GM12878 (cell line): ENCODE measurements at regions not wholly inside any gene's neighbourhood (a gene's known extent, or its start where the extent isn't known, plus 50 kb on each side); places are given as distances from the start of the nearest gene placed in this dataset.
A peak's percentile ranks its signal among the peaks of the same experiment; 100 is the strongest.

ENCODE experiments used
- ATAC-seq: fragments of 200-7000 bp; cut with Tn5 transposase; 3 replicates; pipeline ENCODE4 v1.9.1; 2020; ENCODE audit warnings: mild to moderate bottlenecking, moderate library complexity
- BruUV-seq: library from RNA; stranded (reverse); fragments of 400-500 nt; replicated peaks from 2 replicates; lab custom pipeline; 2021; lab: Mats Ljungman, UMichigan
- CTCF ChIA-PET: fragments of 300-600 bp; sonication (Branson Sonifier 250); formaldehyde crosslinking; extraction: SDS; loops from one replicate; lab custom pipeline; 2021; ENCODE audit warnings: inconsistent platforms; lab: Yijun Ruan, JAX
- POLR2A ChIA-PET: fragments of 350-600 bp; formaldehyde crosslinking; extraction: SDS; loops from one replicate; lab custom pipeline; 2021; ENCODE audit warnings: inconsistent platforms; lab: Charles Lee
- RAD21 ChIA-PET: fragments of 300-600 bp; sonication (Branson Sonifier 250); formaldehyde crosslinking; loops from one replicate; lab custom pipeline; 2023; ENCODE audit warnings: antibody characterized with exemption; ENCODE audit not compliant: unreplicated experiment; lab: Charles Lee
- SMC1A ChIA-PET: fragments of 300-600 bp; sonication (Branson Sonifier 250); formaldehyde crosslinking; loops from one replicate; lab custom pipeline; 2023; ENCODE audit not compliant: unreplicated experiment, uncharacterized antibody; lab: Charles Lee
- DNase-seq: peaks from one replicate; pipeline ENCODE4 v3.0.0-alpha.2; 2011; ENCODE audit warnings: low read depth, low spot score
- FAIRE-seq: peaks from 3 replicates; lab custom pipeline; 2011; peaks lifted over from hg19 to GRCh38; lab: Jason Lieb, UNC
- H2AFZ ChIP-seq: 2 replicates; pipeline ENCODE4 v1.6.0; 2011; ENCODE audit warnings: low read depth, low read length, control low read depth; ENCODE audit not compliant: control insufficient read depth
- H3K27ac ChIP-seq: 2 replicates; pipeline ENCODE4 v1.5.1; 2011; ENCODE audit warnings: control low read depth; ENCODE audit not compliant: control insufficient read depth, insufficient read depth
- H3K27me3 ChIP-seq, 2 experiments: replicated peaks in 1 of 2; 2 replicates each; pipeline versions ENCODE4 v1.6.0 to v1.6.1; 2011; ENCODE audit warnings: low read length in 1 of 2; ENCODE audit not compliant: control insufficient read depth in 2 of 2, insufficient read depth in 2 of 2
- H3K36me3 ChIP-seq, 2 experiments: 2 replicates each; pipeline ENCODE4 v1.5.1; 2011; ENCODE audit warnings: low read length in 1 of 2; ENCODE audit not compliant: control insufficient read depth in 2 of 2, insufficient read depth in 2 of 2
- H3K4me1 ChIP-seq: 2 replicates; pipeline ENCODE4 v1.6.1; 2011; ENCODE audit warnings: mild to moderate bottlenecking, low read length, moderate library complexity, mixed read lengths; ENCODE audit not compliant: control insufficient read depth, insufficient read depth
- H3K4me2 ChIP-seq: 2 replicates; pipeline ENCODE4 v1.6.0; 2011; ENCODE audit warnings: control low read depth; ENCODE audit not compliant: control insufficient read depth, insufficient read depth
- H3K4me3 ChIP-seq: fragments of 200-600 bp; sonication (generic); 2 replicates; pipeline ENCODE4 v1.5.1; 2016
- H3K79me2 ChIP-seq: 2 replicates; pipeline ENCODE4 v1.6.0; 2011; ENCODE audit warnings: low read length; ENCODE audit not compliant: control insufficient read depth, insufficient read depth
- H3K9ac ChIP-seq: 2 replicates; pipeline ENCODE4 v1.8.0; 2011; ENCODE audit warnings: low read length, control low read depth, mixed read lengths; ENCODE audit not compliant: control insufficient read depth, insufficient read depth
- H3K9me3 ChIP-seq: replicated peaks from 3 replicates; pipeline ENCODE4 v1.5.1; 2011; ENCODE audit warnings: mild to moderate bottlenecking, low read length; ENCODE audit not compliant: control insufficient read depth, insufficient read depth
- H4K20me1 ChIP-seq: 2 replicates; pipeline ENCODE4 v1.6.0; 2011; ENCODE audit not compliant: control insufficient read depth, insufficient read depth
- BMI1 ChIP-seq: fragments of 450-650 bp; IDR thresholded peaks from 2 replicates; pipeline ENCODE4 v1.6.1; 2016; ENCODE audit warnings: mild to moderate bottlenecking, moderate library complexity, borderline replicate concordance
- CBX3 ChIP-seq: fragments of 200-600 bp; sonication (generic); IDR thresholded peaks from 2 replicates; pipeline ENCODE4 v1.6.1; 2016; ENCODE audit warnings: low read depth, borderline replicate concordance
- CHD2 ChIP-seq: IDR thresholded peaks from 2 replicates; pipeline ENCODE4 v1.6.1; 2011; ENCODE audit warnings: low read depth, low read length, improper control_type of control experiment, borderline replicate concordance
- CREM ChIP-seq: IDR thresholded peaks from 2 replicates; pipeline ENCODE4 v1.6.1; 2014; ENCODE audit warnings: antibody characterized with exemption, low read depth
- EGR1 ChIP-seq, 2 experiments: IDR thresholded peaks; 1 replicate in 1 of 2; 2 replicates in 1 of 2; pipeline ENCODE4 v1.6.1; 2011 to 2012; ENCODE audit warnings: low read depth in 2 of 2, low read length in 2 of 2, borderline replicate concordance in 1 of 2, mild to moderate bottlenecking in 1 of 2, moderate library complexity in 1 of 2
- HDAC6 ChIP-seq: fragments of 200-600 bp; sonication (generic); IDR thresholded peaks from one replicate; pipeline ENCODE4 v1.8.0; 2017; ENCODE audit warnings: antibody characterized with exemption; ENCODE audit not compliant: unreplicated experiment
- JUNB ChIP-seq: IDR thresholded peaks from 2 replicates; pipeline ENCODE4 v1.6.1; 2016; ENCODE audit warnings: antibody characterized with exemption, mild to moderate bottlenecking
- KDM1A ChIP-seq: fragments of 200-600 bp; sonication (generic); IDR thresholded peaks from 2 replicates; pipeline ENCODE4 v1.6.1; 2016; ENCODE audit warnings: borderline replicate concordance
- MEF2A ChIP-seq: IDR thresholded peaks from 2 replicates; pipeline ENCODE4 v1.6.1; 2011; ENCODE audit warnings: low read depth, mild to moderate bottlenecking, low read length, moderate library complexity; ENCODE audit not compliant: insufficient read depth
- NFYA ChIP-seq: IDR thresholded peaks from 2 replicates; pipeline ENCODE4 v1.6.1; 2011; ENCODE audit warnings: low read depth, mild to moderate bottlenecking, low read length, improper control_type of control experiment, borderline replicate concordance
- RB1 ChIP-seq: fragments of 450-650 bp; formaldehyde crosslinking; IDR thresholded peaks from 2 replicates; pipeline ENCODE4 v1.6.1; 2017; ENCODE audit warnings: mild to moderate bottlenecking, borderline replicate concordance
- SMAD5 ChIP-seq: IDR thresholded peaks from 2 replicates; pipeline ENCODE4 v1.6.1; 2016; ENCODE audit warnings: antibody characterized with exemption, low read depth
- SPI1 ChIP-seq: IDR thresholded peaks from 2 replicates; pipeline ENCODE4 v1.6.1; 2011; ENCODE audit warnings: low read depth, mild to moderate bottlenecking, low read length, moderate library complexity, borderline replicate concordance; ENCODE audit not compliant: insufficient read depth
- SRF ChIP-seq, 2 experiments: IDR thresholded peaks; 2 replicates each; pipeline ENCODE4 v1.6.1; 2011; ENCODE audit warnings: low read depth in 2 of 2, low read length in 2 of 2, mild to moderate bottlenecking in 1 of 2, moderate library complexity in 1 of 2
- TAF1 ChIP-seq: IDR thresholded peaks from 2 replicates; pipeline ENCODE4 v1.6.1; 2011; ENCODE audit warnings: mild to moderate bottlenecking, low read depth, low read length, borderline replicate concordance
- TARDBP ChIP-seq: IDR thresholded peaks from 2 replicates; pipeline ENCODE4 v1.6.1; 2016; ENCODE audit warnings: borderline replicate concordance
- TCF7 ChIP-seq: IDR thresholded peaks from 2 replicates; pipeline ENCODE4 v1.6.1; 2014; ENCODE audit warnings: antibody characterized with exemption, borderline replicate concordance
- ZNF24 ChIP-seq: fragments of 450-650 bp; IDR thresholded peaks from 2 replicates; pipeline ENCODE4 v1.6.1; 2017; ENCODE audit warnings: antibody characterized with exemption, mild to moderate bottlenecking
- WGBS: methylation state at CpG from one replicate; pipeline ENCODE4 v1.1.6; 2016; ENCODE audit warnings: low lambda C conversion rate; ENCODE audit not compliant: insufficient replicate concordance, insufficient coverage; ENCODE audit errors: missing lambda C conversion rate; 5-methylcytosine and 5-hydroxymethylcytosine counted together
- in situ Hi-C: fragments of 300-500 bp; cut with MboI; formaldehyde crosslinking; loops from 9 replicates; pipeline ENCODE4 v1.14.3; 2018; ENCODE audit warnings: mixed read lengths
- intact Hi-C: fragments of 100-400 bp; cut with micrococcal nuclease; formaldehyde crosslinking; loops from one replicate; pipeline ENCODE4 v1.14.2; 2022; ENCODE audit not compliant: unreplicated experiment

DNA sequence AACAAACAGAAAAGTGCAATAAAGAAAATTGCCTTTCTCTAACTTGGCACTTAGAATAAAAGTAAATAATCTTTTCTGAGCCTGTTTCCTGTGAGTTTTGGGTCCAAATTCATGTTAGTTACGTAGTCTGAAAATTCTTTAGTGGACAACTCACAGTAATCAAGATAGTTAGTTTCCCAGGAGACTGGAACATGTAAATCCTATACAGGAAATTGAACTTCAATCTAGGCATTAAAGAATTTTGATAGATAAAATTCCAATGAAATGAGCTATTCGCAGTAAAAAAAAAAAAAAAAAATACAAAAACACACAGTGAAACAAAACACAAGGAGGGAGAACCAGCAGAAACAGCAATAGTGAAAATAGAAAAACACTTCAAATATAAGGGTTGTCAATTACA lies 83.8 kb upstream of the REG3G start:
- H3K9ac ChIP-seq, result no peak overlapping the region
- no peak overlapping the region for H3K4me2 ChIP-seq
- in situ Hi-C loops, result no loop called here
- H3K79me2 ChIP-seq, result no peaks in the 10 kb centered on the region
- ChIA-PET RAD21 (no interaction called here), POLR2A (interaction anchor here (1.5 kb wide), 1 partner anchor 11 kb away, joined by 6 read pairs; no protein-coding TSS in a partner anchor), CTCF (interaction anchor here (1.9 kb wide), 1 partner anchor 269 kb away, joined by 7 read pairs; no protein-coding TSS in a partner anchor), SMC1A (interaction anchor here (2.4 kb wide), 1 partner anchor 12 kb away, joined by 8 read pairs; no protein-coding TSS in a partner anchor)
- DNase-seq (no peak), FAIRE-seq (peak; percentile 27), ATAC-seq (no peak)
- no peak overlapping the region for H3K27ac ChIP-seq
- WGBS, result 0% methylated on average over 2 of the region's 2 CpGs
- H3K9me3 ChIP-seq, result no peaks in the 10 kb centered on the region
- H3K4me1 ChIP-seq, result no peaks in the 10 kb centered on the region
- H3K27me3 ChIP-seq, result no peaks in the 10 kb centered on the region
- TF ChIP-seq CBX3, result no peak
- TF ChIP-seq BMI1, result no peak
- no peak for TF ChIP-seq RB1
- no peak for TF ChIP-seq SPI1
- TF ChIP-seq SRF (IDR thresholded peaks at IDR 0.05; ENCODE audit: low read depth in 2 of 2, low read length in 2 of 2), result no peak
- no peak for TF ChIP-seq ZNF24
- no peak for TF ChIP-seq JUNB
- TF ChIP-seq TAF1, result no peak
- no peak for TF ChIP-seq MEF2A
- H3K36me3 ChIP-seq, result no peaks in the 10 kb centered on the region
- intact Hi-C loops, result loop anchor here (1.0 kb wide), 1 partner anchor 36 kb away; no protein-coding TSS in a partner anchor
- BruUV-seq, result no TSS peak
- H4K20me1 ChIP-seq, result no peaks in the 10 kb centered on the region
- no peak overlapping the region for H3K4me3 ChIP-seq
- H2AFZ ChIP-seq, result no peak overlapping the region

DNA sequence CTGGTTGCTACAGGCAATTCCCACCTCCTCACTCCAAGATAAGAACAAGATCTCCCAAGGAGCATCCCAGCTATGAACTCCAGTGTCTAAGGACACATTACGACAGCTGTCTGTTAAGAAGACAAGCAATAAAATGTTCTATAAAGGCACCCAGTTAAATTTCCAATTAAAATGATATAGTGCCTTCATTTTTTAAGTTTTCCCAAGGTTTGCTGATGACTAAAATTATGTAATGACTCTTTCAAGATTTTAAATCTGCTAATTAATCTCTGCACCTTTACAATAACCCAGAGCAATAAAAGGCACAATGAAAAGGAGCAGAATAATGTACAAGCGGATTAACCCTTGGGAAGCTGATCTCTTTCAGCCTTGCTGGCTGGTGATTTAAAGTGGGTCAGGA lies 61.6 kb upstream of the REG3G start:
- FAIRE-seq (no peak), DNase-seq (no peak), ATAC-seq (no peak)
- no TSS peak for BruUV-seq
- 14% methylated on average over 2 of the region's 2 CpGs for WGBS
- intact Hi-C loops, result no loop called here
- ChIA-PET CTCF (interaction anchor here (0.9 kb wide), 1 partner anchor 9 kb away, joined by 3 read pairs; no protein-coding TSS in a partner anchor), POLR2A (no interaction called here), SMC1A (no interaction called here), RAD21 (no interaction called here)
- H3K9ac ChIP-seq, result no peak overlapping the region
- no peak overlapping the region for H3K4me2 ChIP-seq
- no peaks in the 10 kb centered on the region for H4K20me1 ChIP-seq
- no peaks in the 10 kb centered on the region for H3K9me3 ChIP-seq
- no peaks in the 10 kb centered on the region for H3K36me3 ChIP-seq
- H2AFZ ChIP-seq, result no peak overlapping the region
- in situ Hi-C loops, result no loop called here
- H3K27ac ChIP-seq, result no peak overlapping the region
- no peaks in the 10 kb centered on the region for H3K79me2 ChIP-seq
- H3K4me1 ChIP-seq, result no peaks in the 10 kb centered on the region
- no peaks in the 10 kb centered on the region for H3K27me3 ChIP-seq
- H3K4me3 ChIP-seq, result no peak overlapping the region
- TF ChIP-seq CHD2, result no peak
- TF ChIP-seq SMAD5, result no peak
- no peak for TF ChIP-seq NFYA
- no peak for TF ChIP-seq TCF7
- no peak for TF ChIP-seq EGR1 (IDR thresholded peaks at IDR 0.05; ENCODE audit: borderline replicate concordance in 1 of 2, low read depth in 2 of 2, low read length in 2 of 2)
- TF ChIP-seq CREM, result no peak
- no peak for TF ChIP-seq TARDBP
- TF ChIP-seq KDM1A, result no peak
- no peak for TF ChIP-seq HDAC6
- TF ChIP-seq MEF2A, result no peak
